ENCODE measurements at regions not wholly inside any gene's neighbourhood (a gene's known extent, or its start where the extent isn't known, plus 50 kb on each side); places are given as distances from the start of the nearest gene placed in this dataset.

DNA sequence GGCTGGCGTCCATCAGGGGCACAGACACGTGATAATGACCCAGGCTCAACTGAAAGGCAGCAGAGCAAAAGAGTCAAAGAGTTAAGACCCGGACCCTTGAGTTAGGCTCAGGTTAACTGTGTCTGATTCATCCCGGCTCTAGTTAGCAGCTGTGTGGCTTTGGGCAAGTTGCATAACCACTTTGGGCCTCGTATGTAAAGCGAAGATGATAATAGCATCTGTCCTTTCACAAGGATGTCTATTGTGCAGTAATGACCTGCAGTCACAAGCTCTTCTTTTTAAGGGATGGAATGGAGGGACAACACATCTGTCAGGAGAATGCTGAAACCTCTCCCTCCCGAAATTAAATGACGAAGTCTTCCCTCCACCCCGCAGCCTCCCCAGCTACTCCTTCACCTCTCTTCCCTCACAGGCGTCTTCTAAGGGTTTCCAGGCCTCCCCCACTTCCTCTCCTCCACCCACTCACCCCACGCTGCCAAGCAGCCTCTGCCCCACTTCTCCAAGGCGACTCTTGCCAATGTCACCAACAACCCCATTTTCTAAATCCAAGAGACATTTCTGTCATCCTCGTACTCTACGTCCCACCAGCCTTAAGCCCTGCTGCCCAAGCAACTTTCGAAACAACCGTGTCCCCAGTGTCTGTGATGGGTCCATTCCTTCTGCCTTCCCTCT is 135.1 kb upstream of the ID2 start:
- TF ChIP-seq CTCF (IDR thresholded peaks at IDR 0.05) (no peak), POLR2A (IDR thresholded peaks at IDR 0.05) (no peak)
